Activated CD4-positive, alpha-beta T cell treated with anti-CD3 and anti-CD28 coated beads, Interleukin-2, amount 10 ng/mL, durations not matched to agents 7 days and 5 days (primary cell): ENCODE measurements at regions not wholly inside any gene's neighbourhood (a gene's known extent, or its start where the extent isn't known, plus 50 kb on each side); places are given as distances from the start of the nearest gene placed in this dataset.

Source experiments
- CTCF ChIA-PET: fragments of 350-600 bp; sonication (Branson Sonifier 250); formaldehyde crosslinking; loops from one replicate; lab custom pipeline; 2021; ENCODE audit warnings: antibody characterized with exemption; lab: Charles Lee
- POLR2A ChIA-PET: fragments of 350-600 bp; sonication (Branson Sonifier 250); formaldehyde crosslinking; loops from one replicate; lab custom pipeline; 2021; ENCODE audit warnings: antibody characterized with exemption; lab: Charles Lee
- DNase-seq: peaks from one replicate; pipeline ENCODE4 v3.0.0-alpha.2; 2020
- H3K27ac Mint-ChIP-seq: one replicate; pipeline ENCODE4 v1.8.0; 2021; ENCODE audit warnings: mild to moderate bottlenecking, moderate library complexity, mixed read lengths
- H3K27me3 Mint-ChIP-seq: one replicate; pipeline ENCODE4 v1.8.0; 2021; ENCODE audit warnings: mixed read lengths
- H3K36me3 Mint-ChIP-seq: one replicate; pipeline ENCODE4 v1.8.0; 2021; ENCODE audit warnings: low read depth, mixed read lengths
- H3K4me1 Mint-ChIP-seq: one replicate; pipeline ENCODE4 v1.8.0; 2021; ENCODE audit warnings: mixed read lengths
- H3K4me3 Mint-ChIP-seq: one replicate; pipeline ENCODE4 v1.8.0; 2021; ENCODE audit warnings: mild to moderate bottlenecking, moderate library complexity, mixed read lengths
- H3K9me3 Mint-ChIP-seq: one replicate; pipeline ENCODE4 v1.8.0; 2021; ENCODE audit warnings: mixed read lengths

DNA sequence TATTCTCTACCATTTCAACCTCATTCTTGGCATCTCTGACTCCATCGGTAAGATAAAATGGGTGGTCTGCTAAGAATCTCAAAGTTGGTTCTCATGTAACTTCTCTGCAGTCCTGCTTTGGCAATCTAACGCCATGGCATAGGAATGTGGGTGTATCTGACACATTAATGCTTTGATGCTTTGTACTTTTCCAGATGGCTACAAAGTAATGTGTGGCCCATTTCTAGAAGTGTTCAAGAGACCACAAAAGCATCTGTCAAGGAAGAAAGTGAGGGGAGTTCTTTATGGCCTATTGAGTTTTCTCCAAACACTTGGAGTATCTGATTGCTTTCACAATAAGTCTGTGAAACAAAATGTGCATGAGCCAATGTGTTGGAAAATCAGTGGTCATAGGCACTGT, 339.9 kb upstream of the TGFBR2 start:
- ChIA-PET CTCF (no interaction called here), POLR2A (no interaction called here)
- Mint-ChIP-seq H3K27me3 (no peaks in the 10 kb centered on the region), H3K4me1 (peaks cover 12% of the 10 kb centered on the region), H3K27ac (no peak overlapping the region), H3K36me3 (peaks cover 8% of the 10 kb centered on the region), H3K9me3 (peaks cover 18% of the 10 kb centered on the region), H3K4me3 (no peak overlapping the region)
- DNase-seq = no peak

DNA sequence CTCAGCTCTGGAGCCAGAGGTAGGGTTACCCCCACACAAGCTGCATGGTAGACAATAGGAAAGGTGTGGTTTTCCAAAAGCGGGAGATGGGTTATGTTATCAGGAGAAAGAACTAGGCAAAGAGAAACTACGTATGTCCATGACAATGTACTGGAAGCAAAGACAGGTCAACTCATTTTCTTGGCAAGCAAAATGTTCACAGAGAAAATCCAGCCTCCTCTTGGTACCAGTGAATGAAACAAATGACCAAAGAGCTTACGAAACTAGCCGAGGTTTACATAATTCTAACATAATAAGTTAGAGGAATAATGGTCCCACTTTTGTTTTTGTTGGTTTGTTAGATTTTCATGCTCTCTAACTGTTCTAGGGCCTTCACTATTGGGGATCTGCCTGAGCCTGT, 338.1 kb upstream of the TGFBR2 start:
- Mint-ChIP-seq H3K27me3 (no peaks in the 10 kb centered on the region), H3K4me3 (no peak overlapping the region), H3K4me1 (peaks cover 5% of the 10 kb centered on the region), H3K36me3 (peaks cover 8% of the 10 kb centered on the region), H3K27ac (no peak overlapping the region), H3K9me3 (peaks cover 14% of the 10 kb centered on the region)
- POLR2A ChIA-PET = no interaction called here
- no peak for DNase-seq
- CTCF ChIA-PET = no interaction called here

DNA sequence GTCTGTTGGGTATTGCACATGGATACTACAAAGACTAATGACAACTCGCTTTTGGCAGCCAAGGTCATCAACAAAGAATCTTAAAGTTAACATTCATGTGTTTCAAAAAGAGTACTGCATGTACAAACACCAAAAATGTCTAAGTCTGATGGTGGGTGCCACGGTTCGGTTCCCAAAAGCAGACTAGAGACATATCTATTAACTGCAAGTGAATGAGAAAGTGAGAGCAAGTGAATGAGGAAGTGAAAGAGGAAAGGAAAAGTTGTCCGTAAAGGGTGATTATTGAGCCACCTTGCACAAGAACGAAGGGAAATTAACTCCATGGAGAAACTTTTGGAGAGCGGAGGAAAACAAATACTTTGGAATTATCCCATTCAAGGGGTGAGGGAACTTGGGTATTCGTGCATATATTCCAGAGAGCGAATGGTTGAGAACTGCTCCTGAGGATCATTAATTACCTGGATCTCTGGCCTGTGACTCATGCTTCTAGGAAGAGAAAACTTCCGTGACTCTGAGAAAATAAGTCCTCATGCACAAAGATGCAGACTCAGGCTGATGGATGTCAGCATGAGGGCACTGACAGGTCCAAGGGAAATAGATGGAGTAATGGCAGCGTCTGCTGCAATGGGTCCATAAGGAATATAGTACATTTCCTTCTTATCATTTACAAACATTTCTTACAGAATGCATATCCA, 336.5 kb upstream of the TGFBR2 start:
- no peak overlapping the region for H3K27ac Mint-ChIP-seq
- CTCF ChIA-PET = no interaction called here
- no peaks in the 10 kb centered on the region for H3K27me3 Mint-ChIP-seq
- DNase-seq = no peak
- POLR2A ChIA-PET = no interaction called here
- peaks cover 3% of the 10 kb centered on the region for H3K36me3 Mint-ChIP-seq
- H3K4me1 Mint-ChIP-seq = no peaks in the 10 kb centered on the region
- no peak overlapping the region for H3K4me3 Mint-ChIP-seq
- H3K9me3 Mint-ChIP-seq = peaks cover 11% of the 10 kb centered on the region

DNA sequence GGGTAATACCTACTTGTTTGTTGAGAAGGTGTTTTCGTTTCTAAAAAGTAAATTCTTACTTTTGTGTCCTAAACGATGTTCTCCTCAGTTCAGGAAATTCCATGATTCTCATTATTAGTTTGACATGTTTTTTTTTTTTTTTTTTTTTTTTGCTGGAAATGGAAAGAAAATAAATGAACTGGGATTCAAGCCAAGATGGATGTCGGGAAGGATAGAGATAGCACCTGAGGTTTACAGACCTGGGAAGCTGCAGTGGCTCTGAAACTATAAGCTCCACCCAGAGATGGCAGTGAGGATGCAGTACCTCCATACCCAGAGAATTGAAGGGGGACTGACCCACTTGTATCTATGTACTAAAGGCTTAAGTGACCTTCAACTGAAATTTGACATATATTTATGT, 334.6 kb upstream of the TGFBR2 start:
- ChIA-PET POLR2A (no interaction called here), CTCF (no interaction called here)
- Mint-ChIP-seq H3K36me3 (no peaks in the 10 kb centered on the region), H3K4me3 (no peak overlapping the region), H3K27ac (no peak overlapping the region), H3K27me3 (no peaks in the 10 kb centered on the region), H3K9me3 (peaks cover 11% of the 10 kb centered on the region), H3K4me1 (no peaks in the 10 kb centered on the region)
- DNase-seq = no peak

DNA sequence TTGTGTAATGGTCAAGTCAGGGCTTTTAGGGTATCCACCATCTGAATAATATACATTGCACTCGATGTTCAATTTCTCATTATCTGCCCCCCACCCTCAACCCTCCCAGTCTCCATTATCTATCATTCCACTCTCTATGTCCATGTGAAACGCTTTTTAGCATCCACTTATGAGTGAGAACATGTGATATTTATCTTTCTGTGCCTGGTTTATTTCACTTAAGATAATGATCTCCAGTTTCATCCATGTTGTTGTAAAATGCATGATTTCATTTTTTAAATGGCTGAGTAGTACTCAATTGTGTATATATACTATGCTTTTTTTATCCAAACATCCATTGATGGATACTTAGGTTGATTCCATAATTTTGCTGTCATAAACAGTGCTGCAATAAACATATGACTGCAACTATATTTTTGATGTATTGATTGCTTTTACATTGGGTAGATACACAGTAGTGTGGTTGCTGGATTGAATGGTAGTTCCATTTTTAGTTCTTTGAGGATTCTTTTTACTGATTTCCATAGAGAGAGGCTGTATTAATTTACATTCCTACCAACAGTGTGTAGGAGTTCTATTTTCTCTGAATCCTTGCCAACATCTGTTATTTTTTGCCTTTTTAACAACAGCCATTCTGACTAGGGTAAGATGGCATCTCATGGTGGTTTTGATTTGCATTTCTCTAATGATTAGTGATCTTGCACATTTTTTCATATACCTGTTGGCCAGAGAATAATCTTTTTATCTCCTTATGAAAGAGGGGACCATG, 332.9 kb upstream of the TGFBR2 start:
- ChIA-PET CTCF (interaction anchor here (0.7 to 0.9 kb wide), 2 partner anchors 10 to 12 kb away, joined by 3 read pairs; no protein-coding TSS in a partner anchor), POLR2A (no interaction called here)
- H3K4me3 Mint-ChIP-seq = no peak overlapping the region
- no peaks in the 10 kb centered on the region for H3K4me1 Mint-ChIP-seq
- no peak overlapping the region for H3K27ac Mint-ChIP-seq
- H3K27me3 Mint-ChIP-seq = no peaks in the 10 kb centered on the region
- DNase-seq = no peak
- peaks cover 2% of the 10 kb centered on the region for H3K36me3 Mint-ChIP-seq
- peaks cover 18% of the 10 kb centered on the region for H3K9me3 Mint-ChIP-seq

DNA sequence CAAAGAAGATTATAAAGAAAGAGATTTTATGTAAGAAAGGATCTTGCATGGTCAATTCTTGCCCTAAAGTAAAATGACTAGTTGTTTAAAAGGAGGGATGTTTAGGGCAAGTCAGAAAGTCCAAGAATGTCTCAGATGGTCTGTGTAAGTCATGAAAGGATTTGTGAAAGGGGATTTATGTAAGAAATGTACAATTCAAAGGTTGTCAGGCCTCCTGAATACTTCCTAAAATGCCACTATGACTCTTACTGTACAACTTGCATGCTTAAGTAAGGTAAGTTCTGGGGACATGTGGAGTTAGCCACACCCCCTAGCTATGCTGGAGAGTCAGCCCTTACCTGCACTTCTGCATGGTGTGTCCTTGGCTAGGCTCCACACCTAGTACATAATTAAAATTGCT, 328.9 kb upstream of the TGFBR2 start:
- H3K4me3 Mint-ChIP-seq = no peak overlapping the region
- peaks cover 15% of the 10 kb centered on the region for H3K9me3 Mint-ChIP-seq
- H3K27ac Mint-ChIP-seq = no peak overlapping the region
- H3K27me3 Mint-ChIP-seq = no peaks in the 10 kb centered on the region
- POLR2A ChIA-PET = no interaction called here
- DNase-seq = no peak
- H3K36me3 Mint-ChIP-seq = peaks cover 2% of the 10 kb centered on the region
- no peaks in the 10 kb centered on the region for H3K4me1 Mint-ChIP-seq
- CTCF ChIA-PET = no interaction called here

DNA sequence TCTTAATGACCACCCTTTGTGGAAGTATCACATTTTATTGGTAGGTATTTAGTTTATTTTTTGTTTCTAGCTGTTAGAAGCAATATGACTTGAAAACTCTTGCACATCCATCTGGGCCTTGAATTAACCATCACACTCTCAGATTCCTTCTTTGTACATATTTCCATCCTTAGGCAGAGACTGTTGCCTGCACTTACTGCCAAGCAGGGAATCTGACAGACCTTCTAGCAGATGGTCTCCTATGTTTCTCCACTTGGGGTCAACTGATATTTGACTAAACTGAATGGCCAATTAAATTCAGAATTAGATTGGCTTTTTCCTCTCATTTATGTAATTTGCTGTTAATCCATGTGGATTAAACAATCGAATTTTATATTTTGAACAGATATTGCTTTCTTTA, 324.9 kb upstream of the TGFBR2 start:
- Mint-ChIP-seq H3K27ac (no peak overlapping the region), H3K27me3 (no peaks in the 10 kb centered on the region), H3K36me3 (peaks cover 2% of the 10 kb centered on the region), H3K4me1 (peaks cover 3% of the 10 kb centered on the region), H3K4me3 (no peak overlapping the region), H3K9me3 (peaks cover 10% of the 10 kb centered on the region)
- CTCF ChIA-PET = no interaction called here
- no peak for DNase-seq
- POLR2A ChIA-PET = no interaction called here

DNA sequence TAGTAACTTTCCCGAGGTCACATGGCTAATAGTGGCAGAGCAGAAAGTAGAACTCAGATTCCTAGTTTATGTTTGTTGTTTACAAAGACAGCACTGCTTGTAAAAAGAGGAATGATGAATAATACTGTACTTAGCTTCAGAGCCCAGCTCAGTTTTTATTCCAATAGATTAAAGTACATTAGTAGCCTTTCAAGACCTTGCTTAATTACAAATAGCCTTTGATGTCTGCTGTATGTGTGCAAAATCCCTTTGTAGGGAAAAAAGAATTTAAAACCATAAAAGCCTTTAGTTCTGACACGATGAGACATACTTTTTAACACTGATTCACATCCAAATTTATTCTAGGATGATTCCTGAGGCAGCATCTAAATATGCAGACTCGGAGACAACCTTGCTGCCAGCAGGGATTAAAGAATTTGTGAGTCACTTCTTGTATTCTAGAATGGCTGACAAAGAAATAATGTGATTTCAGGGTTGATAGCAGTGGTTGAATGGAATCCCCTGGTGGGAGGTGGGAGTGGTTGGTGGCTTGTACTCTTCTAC, 324.2 kb upstream of the TGFBR2 start:
- H3K27ac Mint-ChIP-seq = no peak overlapping the region
- H3K4me3 Mint-ChIP-seq = no peak overlapping the region
- peaks cover 2% of the 10 kb centered on the region for H3K36me3 Mint-ChIP-seq
- CTCF ChIA-PET = no interaction called here
- H3K9me3 Mint-ChIP-seq = peaks cover 10% of the 10 kb centered on the region
- no peaks in the 10 kb centered on the region for H3K27me3 Mint-ChIP-seq
- POLR2A ChIA-PET = no interaction called here
- peaks cover 3% of the 10 kb centered on the region for H3K4me1 Mint-ChIP-seq
- no peak for DNase-seq

DNA sequence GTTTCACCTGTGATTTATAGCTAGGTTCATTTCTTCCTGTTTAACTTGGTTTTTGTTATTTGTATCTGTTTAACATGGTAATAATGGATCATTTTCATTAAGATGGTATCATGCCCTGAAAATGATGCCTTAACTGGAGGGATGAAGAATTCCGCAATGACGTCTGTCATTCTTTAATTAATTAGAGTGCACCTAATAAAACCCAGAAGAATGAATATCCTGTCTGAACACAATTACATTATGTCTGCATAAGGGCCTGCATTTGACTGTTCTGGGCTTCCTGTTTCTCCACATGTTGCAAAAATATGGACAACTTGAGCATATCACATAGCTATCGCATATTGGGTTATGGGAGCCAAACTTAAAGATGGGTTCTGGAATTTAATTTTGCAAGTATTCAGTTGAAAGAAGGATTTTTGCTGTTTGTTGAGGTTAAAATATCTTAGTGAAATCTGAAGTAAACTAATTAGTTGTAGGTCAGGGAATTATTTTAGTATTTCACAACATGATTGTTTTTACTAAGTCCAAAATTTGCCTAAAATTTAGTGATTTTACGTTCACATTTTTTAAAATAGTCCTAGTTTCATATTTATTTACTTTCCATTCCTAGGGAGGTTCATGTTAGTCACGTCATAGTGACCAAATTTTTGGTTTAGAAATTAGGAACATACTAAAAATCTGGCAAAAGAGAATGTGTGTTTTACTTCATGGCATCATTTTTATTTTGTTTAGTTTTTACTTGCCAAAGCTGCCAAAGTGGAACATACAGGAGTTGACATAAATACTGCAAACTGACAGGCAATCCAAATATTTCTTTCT, 321.0 kb upstream of the TGFBR2 start:
- Mint-ChIP-seq H3K9me3 (no peaks in the 10 kb centered on the region), H3K4me1 (peaks cover 15% of the 10 kb centered on the region), H3K36me3 (no peaks in the 10 kb centered on the region), H3K4me3 (no peak overlapping the region), H3K27ac (no peak overlapping the region), H3K27me3 (no peaks in the 10 kb centered on the region)
- DNase-seq = no peak
- ChIA-PET CTCF (interaction anchor here (0.7 to 1.8 kb wide), 6 partner anchors 9 to 34 kb away, joined by 3 to 5 read pairs (median 4); no protein-coding TSS in a partner anchor), POLR2A (interaction anchor here (0.6 kb wide), 1 partner anchor 69 kb away, joined by 3 read pairs; no protein-coding TSS in a partner anchor)

DNA sequence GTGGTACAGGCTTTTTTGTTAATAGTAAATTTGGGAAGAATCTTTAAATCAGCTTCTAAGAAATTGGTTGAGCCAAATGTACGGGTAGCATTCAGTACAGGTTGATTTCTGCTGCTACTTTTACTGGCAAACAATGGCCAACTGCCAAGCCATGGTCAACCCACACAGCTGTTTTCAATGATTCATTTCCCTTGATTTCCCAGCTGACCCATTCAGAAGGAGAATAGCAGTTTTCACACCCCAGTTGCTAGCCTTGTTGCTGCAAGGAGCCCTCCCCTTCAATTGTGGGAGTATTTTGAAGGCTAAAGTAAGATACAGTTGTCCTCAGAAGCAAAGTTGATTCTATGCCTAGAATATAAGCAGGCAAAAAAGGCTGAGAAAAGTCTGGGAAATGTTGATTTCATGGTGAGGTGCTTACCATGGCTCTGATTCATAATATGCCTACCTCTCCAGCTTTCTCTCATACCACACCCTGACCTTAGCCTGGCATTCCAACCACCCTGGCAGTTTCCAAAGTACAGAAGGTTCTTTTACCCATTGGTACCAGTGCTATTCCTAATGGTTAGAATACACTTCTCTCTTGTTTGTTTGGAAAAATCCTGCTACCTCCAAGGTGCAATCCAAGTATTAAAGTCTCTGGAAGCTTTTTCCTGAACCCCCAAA, 320.3 kb upstream of the TGFBR2 start:
- Mint-ChIP-seq H3K36me3 (no peaks in the 10 kb centered on the region), H3K4me1 (peaks cover 15% of the 10 kb centered on the region), H3K27me3 (no peaks in the 10 kb centered on the region), H3K9me3 (no peaks in the 10 kb centered on the region), H3K27ac (no peak overlapping the region), H3K4me3 (no peak overlapping the region)
- POLR2A ChIA-PET = interaction anchor here (0.6 kb wide), 1 partner anchor 68 kb away, joined by 3 read pairs; no protein-coding TSS in a partner anchor
- CTCF ChIA-PET = interaction anchor here (0.7 to 1.7 kb wide), 4 partner anchors 10 to 35 kb away, joined by 3 to 4 read pairs (median 4); no protein-coding TSS in a partner anchor
- no peak for DNase-seq

DNA sequence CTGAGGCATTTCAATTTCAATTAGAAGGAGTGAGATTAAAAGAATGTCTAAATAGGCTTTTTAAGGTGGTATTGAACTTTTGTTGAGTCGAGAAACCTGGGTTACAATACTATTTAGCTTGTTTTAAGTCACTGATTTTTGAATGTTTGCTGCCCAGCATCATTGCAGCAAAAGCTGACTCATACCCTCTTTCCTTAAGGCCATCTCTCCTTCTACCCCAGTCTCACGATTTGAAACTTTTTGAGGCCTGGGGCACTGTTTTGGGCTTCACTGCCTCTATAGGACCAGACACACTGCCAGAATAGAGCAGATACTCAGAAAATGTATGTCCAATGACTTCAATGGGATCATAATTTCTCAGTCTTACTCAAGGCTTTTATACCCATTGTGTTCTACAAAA, 319.6 kb upstream of the TGFBR2 start:
- ChIA-PET CTCF (no interaction called here), POLR2A (no interaction called here)
- no peak for DNase-seq
- H3K9me3 Mint-ChIP-seq = no peaks in the 10 kb centered on the region
- no peaks in the 10 kb centered on the region for H3K36me3 Mint-ChIP-seq
- no peak overlapping the region for H3K4me3 Mint-ChIP-seq
- H3K27me3 Mint-ChIP-seq = no peaks in the 10 kb centered on the region
- H3K4me1 Mint-ChIP-seq = peaks cover 17% of the 10 kb centered on the region
- no peak overlapping the region for H3K27ac Mint-ChIP-seq

DNA sequence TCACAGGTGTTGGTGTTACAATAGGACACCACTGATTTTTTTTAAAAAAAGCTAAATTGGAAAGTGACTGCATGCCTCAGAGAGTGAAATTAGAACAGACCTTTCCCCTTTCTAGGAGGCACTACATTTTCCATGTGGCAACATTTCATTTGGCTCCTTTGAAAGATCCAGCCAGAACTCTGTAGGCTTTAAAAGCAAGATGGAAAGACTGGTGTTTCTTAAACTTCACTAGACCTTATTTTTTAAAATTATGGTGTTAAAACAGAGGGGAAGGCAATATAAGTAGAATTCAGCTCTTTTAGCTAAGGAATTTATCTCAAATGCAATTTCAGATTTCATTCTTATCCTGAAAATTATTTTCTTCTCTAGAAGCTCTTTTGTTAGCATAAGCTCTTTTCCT, 317.6 kb upstream of the TGFBR2 start:
- H3K9me3 Mint-ChIP-seq = no peaks in the 10 kb centered on the region
- peaks cover 17% of the 10 kb centered on the region for H3K4me1 Mint-ChIP-seq
- H3K4me3 Mint-ChIP-seq = no peak overlapping the region
- ChIA-PET CTCF (no interaction called here), POLR2A (no interaction called here)
- no peaks in the 10 kb centered on the region for H3K27me3 Mint-ChIP-seq
- H3K36me3 Mint-ChIP-seq = no peaks in the 10 kb centered on the region
- no peak for DNase-seq
- H3K27ac Mint-ChIP-seq = no peak overlapping the region
